ENCODE measurements at regions not wholly inside any gene's neighbourhood (a gene's known extent, or its start where the extent isn't known, plus 50 kb on each side); places are given as distances from the start of the nearest gene placed in this dataset.
A peak's percentile ranks its signal among the peaks of the same experiment; 100 is the strongest.
"Not testable (repeated sequence)": the region's sequence is repeated elsewhere in the genome, so short reads cannot be mapped to it uniquely, and the experiment has no call there.

DNA sequence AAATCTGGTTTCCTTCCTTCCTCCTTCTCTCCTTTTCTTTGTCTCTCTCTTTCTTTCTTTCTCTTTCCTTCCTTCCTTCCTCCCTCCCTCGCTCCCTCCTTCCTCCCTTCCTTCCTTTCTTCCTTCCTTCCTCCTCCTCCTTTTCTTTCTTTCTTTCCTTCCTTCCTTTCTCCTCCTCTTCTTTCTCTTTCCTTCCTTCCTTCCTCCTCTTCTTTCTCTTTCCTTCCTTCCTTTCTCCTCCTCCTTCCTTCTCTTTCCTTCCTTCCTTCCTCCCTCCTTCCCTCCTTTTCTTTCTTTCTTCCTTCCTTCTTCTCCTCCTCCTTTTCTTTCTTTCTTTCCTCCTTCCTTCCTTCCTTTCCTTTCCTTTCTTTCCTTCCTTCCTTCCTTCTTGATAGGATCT lies 61.2 kb downstream of the VIP start:
- no peak for DNase-seq (ENCODE audit: low read depth in 2 of 2)

DNA sequence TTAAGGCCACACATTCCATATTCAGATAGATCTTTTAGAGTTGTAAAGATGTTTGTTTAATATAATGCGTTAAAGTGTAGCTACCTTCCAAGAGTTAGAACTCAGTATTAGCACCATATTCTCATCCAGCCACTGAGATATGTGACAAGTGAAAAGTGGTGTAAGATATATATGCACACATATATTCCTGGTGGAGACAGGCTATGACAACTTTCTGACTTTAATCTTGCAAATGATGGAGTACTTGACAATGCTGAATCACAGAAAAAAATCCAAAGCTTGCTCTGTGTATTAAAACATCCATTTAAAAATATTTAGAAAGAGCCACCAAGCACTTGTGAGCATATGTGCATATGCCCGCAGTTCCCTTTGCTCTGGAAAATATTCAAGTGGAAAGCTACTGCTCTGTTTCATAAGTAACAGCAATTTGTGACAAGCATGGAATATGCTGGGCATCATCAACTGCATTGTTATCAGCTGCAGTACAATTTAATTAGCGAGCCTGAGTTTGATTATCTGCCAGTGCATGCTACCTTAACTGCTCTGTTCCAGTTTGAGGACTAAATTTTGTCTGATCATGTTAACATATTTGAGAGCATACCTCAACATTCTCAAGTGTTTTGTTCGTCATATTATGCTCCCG lies 64.8 kb downstream of the VIP start:
- no peak for DNase-seq (ENCODE audit: low read depth in 2 of 2)

DNA sequence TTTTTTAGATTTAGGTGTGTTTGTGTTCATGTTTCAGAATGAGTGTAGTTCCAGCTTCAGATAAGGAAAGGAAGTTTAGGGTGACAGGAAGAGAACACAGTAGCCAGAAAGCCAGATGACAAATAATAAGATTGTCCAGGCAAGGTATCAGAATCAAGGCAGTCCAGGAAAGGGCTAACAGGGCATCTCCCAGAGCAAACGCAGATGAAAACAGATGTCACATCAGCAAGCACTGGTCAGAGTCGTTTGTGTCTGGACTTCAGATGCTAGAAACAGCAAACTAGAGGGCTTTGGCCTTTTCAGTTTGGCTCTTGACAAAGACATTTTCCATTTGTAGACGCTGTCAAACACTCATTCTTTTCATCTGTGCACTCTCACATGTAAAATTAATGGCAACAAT lies 65.5 kb downstream of the VIP start:
- DNase-seq (ENCODE audit: low read depth in 2 of 2), result no peak

DNA sequence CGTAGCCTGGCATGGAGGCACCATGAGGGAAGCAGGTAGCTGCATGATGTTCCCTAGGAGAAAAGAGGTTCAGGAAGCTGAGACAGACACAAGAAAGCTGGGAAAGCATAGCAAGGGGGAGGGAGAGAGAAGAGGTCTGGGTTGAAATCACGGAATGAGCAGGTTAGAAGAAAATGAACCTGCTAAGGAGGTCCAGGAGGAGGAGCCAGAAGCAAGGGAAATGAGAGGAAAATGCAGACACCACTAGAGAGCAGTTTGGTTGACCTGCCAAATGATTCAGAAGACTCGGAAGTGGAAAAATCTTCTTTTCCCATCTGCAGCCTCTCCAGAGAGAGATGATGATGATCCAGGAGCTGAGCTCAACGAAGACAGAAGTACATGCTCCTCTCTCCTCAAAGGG lies 70.9 kb downstream of the VIP start:
- no peak for DNase-seq (ENCODE audit: low read depth in 2 of 2)

DNA sequence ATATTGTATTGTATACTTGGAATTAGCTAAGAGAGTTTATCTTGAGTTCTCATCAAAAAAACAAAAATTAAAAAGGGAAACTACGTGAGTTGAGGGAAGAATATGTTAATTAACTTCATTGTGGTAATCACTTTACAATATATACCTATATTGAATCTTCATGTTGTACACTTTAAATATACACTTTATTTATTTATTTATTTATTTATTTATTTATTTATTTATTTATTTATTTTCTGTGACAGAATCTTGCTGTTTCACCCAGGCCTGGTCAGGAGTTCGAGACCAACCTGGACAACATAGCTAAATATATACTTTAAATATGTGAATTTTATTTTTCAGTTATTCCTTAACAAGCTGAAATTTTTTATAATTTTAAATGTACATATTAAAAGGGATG lies 74.1 kb downstream of the VIP start:
- DNase-seq (ENCODE audit: low read depth in 2 of 2), result no peak

DNA sequence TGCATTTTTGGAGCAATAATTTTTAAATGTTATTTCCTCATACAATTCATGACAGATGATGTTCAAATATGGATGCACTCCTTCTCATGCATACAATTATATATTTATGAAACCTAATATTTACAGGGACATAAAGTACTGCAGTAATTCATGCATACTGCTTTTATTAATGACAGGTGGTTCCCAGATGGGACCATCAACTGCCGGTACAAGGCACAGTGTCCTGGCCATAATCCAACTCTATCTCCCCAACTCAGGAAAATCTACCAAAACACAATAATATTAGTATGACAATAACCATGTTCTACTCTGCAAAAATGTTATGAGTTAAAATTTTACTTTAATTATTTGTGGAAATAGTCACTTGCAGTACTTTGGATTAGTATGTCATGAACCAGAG lies 77.8 kb downstream of the VIP start:
- no peak for DNase-seq (ENCODE audit: low read depth in 2 of 2)

DNA sequence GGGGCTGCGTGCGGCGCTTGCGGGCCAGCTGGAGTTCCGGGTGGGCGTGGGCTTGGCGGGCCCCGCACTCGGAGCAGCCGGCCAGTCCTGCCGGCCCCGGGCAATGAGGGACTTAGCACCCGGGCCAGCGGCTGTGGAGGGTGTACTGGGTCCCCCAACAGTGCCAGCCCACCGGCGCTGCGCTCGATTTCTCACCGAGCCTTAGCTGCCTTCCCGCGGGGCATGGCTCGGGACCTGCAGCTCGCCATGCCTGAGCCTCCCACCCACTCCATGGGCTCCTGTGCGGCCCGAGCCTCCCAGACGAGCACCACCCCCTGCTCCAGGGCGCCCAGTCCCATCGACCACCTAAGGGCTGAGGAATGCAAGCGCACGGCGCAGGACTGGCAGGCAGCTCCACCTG lies 83.8 kb downstream of the VIP start:
- not testable (repeated sequence) for DNase-seq (ENCODE audit: low read depth in 2 of 2)

DNA sequence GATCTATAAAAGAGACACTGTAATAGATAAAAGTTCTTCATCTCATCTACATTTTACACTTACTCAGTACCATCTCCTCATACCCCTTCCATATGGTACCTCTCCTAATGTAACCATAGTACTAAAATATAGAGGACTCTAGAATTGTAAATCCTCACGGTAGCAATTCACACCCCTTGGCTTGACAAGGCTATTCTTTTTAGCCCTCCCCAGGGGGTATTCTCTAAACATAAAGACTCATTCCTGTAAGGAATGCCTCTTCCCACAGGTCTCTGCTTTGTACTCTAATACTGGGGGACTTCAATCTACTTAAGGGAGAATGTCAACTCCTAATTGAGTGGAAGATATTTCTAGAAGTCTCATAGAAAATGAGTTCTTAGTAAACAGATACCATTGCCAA lies 85.9 kb downstream of the VIP start:
- no peak for DNase-seq (ENCODE audit: low read depth in 2 of 2)

DNA sequence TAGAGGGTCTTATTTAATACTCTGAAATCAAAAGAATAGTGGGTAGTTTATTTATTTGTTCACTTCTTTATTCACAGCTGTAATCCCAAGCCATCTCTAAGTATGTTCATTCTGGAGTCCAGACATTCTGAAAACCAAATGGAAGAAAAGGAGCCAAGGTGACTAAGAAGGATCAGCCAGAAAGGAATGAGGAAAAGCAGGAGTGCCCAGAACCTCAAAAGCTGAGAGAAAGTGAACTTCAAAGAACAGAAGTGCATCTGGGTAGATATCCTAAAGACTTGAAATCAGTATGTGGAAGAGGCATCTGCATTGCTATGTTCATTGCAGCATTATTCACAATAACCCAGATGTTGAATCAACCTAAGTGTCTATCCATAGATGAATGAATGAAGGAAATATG lies 94.8 kb downstream of the VIP start:
- no peak for DNase-seq (ENCODE audit: low read depth in 2 of 2)

DNA sequence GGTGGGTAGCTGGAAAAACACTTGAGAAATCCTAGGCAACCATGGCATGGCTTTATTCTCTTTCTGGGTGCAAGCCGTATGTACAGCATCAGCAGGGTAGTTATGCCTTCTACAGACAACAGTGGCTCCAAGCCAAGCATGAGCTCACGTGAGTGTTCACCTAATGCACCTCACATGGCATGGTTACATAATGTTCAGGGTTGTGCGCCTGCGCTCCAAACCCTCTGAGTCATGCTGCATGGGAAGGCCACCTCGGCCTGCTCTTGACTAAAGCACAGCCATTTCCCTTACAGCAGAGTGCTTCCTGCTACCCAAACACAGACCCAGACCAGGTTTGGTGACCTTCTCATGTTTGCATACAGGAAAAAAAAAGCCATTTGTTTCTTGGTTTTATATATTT lies 96.2 kb downstream of the VIP start:
- DNase-seq (ENCODE audit: low read depth in 2 of 2), result no peak

DNA sequence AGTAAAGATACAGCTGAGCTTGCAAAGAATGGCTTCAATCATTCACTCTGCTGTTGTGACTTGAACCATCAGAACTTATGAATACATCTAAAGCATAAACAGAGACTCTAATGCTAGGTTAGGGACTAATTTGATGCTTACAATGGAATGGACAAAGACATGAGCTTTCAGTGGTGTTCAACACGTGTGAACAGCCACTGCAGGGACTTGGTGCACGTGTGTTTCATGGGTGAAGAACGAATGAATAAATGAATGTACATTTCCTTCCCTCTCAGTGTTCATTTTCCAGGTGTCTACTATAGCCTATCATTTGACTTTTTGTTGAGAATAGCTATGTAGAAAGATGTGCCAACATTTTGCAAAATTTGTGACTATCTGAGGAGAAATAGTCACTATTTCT lies 98.3 kb downstream of the VIP start:
- no peak for DNase-seq (ENCODE audit: low read depth in 2 of 2)

DNA sequence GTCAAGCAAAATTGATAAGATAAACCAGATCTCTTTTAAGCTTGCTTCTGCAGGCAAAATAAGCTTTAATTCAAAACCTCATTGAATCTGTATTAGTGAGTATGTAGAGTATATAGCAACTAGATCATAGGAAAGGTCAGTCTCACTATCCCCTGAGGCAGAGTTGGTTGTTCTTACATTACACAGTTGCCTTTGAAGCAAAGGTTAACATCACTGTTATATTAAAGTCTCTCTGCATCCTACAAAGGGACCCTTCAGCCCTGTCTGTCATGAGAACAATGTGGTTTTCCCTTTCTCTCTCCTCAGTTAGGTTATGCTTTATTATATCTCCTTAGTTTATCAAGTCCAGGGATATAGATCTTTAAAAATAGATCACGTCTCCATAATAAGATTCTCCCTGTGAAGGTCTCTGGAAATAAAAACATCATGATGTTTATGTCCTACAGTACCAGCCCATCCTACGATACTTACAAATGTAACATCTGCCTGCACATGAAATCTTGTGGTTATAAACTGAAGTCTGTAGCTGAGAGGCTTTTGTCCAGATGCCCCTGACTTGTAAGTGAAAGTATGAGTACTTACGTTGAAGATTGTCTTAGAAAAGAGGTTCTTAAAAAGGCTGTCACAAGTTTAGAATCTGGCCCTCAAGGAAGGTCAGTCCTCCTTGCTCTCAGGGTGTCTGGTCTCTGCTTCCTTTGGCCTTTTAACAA lies 103.6 kb downstream of the VIP start:
- no peak for DNase-seq (ENCODE audit: low read depth in 2 of 2)

DNA sequence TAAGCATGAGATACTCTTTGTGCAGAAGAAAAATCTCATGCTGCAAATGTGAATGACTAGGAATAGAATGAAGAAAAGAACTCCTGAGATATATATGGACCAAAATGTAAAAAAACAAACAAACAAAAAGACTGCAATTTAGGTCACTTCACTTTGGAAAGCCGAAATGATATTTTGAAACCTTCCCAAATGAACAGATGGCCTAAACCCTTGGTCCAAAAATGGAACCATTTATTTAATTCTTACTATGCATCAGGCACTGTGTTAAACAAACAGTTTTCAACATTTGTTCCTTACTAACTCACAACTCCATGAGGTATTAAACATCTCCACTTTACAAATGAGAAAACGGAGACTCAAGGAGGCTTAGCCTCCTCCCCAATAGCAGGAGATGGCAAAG lies 107.5 kb downstream of the VIP start:
- DNase-seq (ENCODE audit: low read depth in 2 of 2), result no peak

DNA sequence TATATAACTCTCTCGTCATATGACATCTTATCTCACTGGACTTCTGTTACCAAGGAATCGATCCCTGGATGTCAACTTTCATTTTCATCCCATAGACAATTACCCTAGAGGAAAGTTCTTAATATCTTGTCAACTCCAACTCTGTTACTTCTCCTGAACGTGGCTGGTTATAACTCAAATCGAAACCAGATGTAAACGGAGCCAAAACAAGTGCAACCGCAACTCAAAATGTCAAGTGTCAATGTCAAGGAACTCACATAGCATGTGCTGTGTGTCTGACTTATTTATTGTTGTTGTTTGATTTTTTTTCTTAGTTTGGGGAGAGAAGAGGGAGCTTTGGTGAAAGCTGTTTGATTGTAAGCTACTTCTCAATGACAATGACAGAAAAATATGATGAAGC lies 108.6 kb downstream of the VIP start:
- DNase-seq (ENCODE audit: low read depth in 2 of 2), result no peak

DNA sequence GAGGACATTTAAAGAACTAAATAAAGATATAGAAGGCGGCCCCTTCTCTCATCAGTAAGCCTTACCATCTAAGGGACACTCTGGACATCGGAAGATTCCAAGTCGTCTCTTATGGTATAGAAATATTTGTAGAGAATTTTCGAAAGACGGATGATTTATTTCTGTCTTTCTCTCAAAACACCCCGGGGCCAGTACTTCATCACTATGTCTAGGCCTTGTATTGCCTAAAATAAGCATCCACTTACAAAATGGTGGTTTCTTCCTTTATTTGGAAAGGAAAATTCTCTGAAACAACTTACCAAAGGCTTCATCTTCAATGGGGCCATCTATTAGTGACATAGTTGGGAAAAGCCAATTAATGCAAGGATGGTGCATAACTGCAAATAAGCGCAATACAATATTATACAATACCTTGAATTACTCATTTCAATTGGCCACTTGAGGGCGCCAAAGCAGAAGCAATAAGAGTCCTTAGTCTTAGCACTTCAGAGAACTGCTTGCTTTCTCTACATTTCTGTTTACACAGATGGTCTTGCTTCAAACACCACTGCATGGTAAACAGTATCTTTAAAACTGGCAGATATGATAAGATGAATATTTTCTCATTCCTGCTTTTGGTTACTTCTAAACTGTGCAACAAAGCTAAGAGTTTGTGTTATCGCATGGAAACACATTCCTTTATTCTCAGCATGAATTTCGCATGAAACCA lies 113.2 kb downstream of the VIP start:
- peak; percentile 20 to 38 for DNase-seq (ENCODE audit: low read depth in 2 of 2)

DNA sequence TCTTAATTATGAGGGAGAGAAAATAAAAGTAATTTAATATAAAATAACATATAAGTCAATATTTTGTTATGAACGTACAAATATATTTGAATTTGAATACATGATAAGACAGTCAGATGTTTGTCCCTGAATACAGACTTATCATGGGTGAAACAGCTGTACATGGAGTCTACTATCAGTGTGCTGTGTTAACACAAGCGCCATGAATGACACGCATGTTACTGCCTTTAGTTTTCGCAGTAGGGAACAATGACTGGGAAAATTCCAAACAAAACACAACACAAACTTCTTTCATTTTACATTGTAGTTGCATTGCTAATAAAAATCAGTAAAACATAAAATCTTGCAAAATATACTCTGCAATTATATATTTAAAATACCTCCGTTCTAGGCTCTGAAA lies 108.6 kb downstream of the FBXO5 start:
- DNase-seq (ENCODE audit: low read depth in 2 of 2), result no peak

DNA sequence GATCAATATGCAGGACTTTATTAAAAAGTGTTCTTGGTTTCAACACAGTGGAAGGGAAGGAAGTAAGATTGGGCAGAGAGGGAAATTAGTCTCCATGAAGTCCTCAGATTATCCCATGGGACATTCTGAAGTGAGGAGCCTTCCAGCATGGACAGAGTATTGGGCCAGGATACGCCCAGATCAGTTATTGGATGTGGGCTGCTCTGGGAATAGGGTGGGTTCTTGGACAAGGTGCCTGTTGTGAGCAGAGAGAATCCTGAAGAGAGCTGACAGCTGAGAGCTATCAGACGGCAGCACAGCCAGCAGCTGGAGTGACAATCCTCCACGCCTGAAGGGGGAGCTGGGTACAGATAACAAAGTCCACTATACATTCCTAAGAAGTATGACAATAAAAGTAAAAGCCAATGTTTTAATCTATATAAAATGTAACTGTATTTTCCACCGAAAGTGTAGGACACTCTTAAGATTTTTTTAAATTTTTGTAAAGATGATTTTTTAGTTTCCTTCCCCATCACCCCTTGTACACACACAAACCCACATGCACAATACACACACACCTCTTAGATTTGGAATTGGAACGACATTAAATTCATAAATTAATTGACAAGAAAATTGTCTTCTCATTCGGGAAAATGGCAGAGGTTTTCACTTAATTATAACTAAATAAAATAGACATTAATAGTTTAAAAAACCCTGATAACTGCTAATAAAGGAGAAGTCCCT lies 107.8 kb downstream of the FBXO5 start:
- DNase-seq (ENCODE audit: low read depth in 2 of 2), result no peak

DNA sequence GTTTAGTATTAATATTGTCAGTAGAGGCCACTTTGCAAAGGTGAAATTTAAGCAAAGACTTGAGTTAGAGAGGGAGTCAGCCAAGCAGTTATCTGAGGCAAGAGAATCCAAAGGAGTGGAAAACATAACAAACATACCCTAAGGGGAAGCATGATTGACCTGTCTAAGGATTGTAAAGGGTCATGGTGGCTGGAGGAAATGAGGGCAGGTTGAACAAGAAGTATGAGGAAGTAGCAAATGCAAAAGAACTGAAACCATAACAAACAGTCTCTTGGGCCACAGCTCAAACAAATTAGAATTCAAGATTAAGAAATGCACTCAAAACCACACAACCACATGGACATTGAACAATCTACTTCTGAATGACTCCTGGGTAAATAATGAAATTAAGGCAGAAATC lies 103.2 kb downstream of the FBXO5 start:
- DNase-seq (ENCODE audit: low read depth in 2 of 2), result no peak

DNA sequence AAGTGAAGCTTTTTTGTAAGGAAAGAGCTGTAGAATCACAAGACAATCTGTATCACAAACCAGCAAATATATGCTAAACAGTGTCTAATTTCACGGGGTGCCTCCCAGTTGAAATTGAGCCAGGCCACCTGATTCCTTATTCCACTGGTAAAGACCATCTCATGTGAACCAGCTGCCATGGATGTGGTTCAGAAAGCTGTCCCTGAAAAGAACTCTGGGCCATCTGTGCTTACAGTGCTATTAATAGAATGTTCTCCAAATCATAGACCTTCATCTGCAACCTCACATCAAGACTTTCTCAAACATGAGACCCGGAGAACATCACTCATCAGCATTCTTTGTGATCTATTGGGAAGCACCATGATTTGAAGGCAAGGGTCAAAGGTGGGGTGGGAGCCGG lies 89.7 kb downstream of the FBXO5 start:
- no peak for DNase-seq (ENCODE audit: low read depth in 2 of 2)

DNA sequence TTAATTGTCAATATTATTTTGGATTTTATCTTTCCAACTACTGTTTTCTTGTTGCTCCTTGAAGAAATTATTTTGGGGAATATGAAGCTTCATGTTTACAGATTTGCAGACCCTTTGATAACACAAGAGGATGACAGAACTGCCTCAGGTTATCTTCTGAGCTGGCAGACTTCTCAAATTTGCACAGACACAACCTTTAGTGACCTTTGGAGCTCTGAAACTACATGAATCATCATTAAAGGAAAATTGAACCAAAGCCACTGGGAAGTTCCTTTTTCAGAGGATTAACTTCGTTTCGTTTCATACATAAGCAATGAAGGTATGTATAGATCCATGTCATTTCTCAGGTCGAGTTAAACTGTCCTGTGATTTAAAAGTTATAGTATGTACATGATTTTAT lies 85.9 kb downstream of the FBXO5 start:
- DNase-seq (ENCODE audit: low read depth in 2 of 2), result no peak

DNA sequence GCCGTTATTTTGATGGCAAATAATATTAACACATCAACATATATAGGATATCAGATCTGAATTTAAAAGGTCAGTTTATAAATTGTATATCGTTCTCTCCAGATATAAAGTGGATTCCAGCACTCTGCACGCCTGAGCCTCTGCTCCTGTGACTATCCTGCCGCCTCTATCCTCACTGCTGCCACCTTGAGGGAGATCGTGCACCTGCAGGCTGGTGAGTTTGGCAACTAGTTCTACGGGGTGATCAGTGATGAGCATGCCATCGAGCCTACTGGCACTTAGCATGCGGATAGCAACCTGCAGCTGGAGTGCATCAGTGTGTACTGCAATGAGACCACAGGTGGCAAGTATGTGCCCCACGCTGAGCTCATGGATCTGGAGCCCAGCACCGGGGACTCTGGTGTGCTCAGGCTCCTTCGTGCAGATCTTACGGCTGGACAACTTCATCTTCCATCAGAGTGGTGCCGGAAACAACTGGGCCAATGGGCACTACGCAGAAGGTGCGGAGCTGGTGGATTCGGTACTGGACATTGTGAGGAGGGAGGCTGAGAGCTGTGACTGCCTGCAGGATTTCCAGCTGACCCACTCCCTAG lies 84.9 kb downstream of the FBXO5 start:
- peak; percentile 14 to 28 for DNase-seq (ENCODE audit: low read depth in 2 of 2)

DNA sequence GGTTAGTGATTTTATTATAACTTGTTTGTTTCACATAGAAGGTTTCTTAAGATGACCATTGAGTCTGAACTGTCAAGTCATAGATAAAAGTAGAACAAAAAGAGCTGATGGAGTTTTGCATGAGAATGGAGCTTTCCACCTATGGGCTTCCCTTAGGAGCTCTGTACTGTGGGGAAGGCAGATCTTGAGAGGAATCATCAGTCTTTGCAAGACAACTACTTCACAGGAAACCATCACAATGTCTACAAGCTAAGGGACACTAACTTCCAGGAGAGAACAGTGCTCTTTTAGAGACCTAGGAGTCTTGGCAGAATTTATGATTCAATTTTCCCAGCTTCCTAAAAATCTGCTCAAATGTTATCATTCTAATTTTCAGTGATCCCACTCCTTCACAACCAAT lies 78.2 kb downstream of the FBXO5 start:
- no peak for DNase-seq (ENCODE audit: low read depth in 2 of 2)

Data from stimulated activated CD8-positive, alpha-beta memory T cell treated with anti-CD3 and anti-CD28 coated beads, Interleukin-2, amount 100 ng/mL, for 1 hour (primary cell).